CD8-positive, alpha-beta memory T cell (primary cell): ENCODE measurements at regions not wholly inside any gene's neighbourhood (a gene's known extent, or its start where the extent isn't known, plus 50 kb on each side); places are given as distances from the start of the nearest gene placed in this dataset.
"Not testable (repeated sequence)": the region's sequence is repeated elsewhere in the genome, so short reads cannot be mapped to it uniquely, and the experiment has no call there.

Experiments
- CTCF ChIA-PET: fragments of 350-600 bp; sonication (Branson Sonifier 250); formaldehyde crosslinking; loops from one replicate; lab custom pipeline; 2021; ENCODE audit warnings: antibody characterized with exemption; lab: Charles Lee
- POLR2A ChIA-PET: fragments of 350-600 bp; sonication (Branson Sonifier 250); formaldehyde crosslinking; loops from one replicate; lab custom pipeline; 2021; ENCODE audit warnings: antibody characterized with exemption; lab: Charles Lee
- DNase-seq, 5 donors: peaks; one replicate each; pipeline versions ENCODE4 v3.0.0 to v3.0.0-alpha.2; 2020 to 2022; ENCODE audit warnings: mixed read lengths in 1 of 5
- H3K27ac ChIP-seq: one replicate; pipeline ENCODE4 v1.7.0; 2013; ENCODE audit warnings: low read depth, mild to moderate bottlenecking, low read length, moderate library complexity
- H3K27me3 ChIP-seq: 2 replicates; pipeline ENCODE4 v1.7.0; 2013; ENCODE audit warnings: low read length, mild to moderate bottlenecking; ENCODE audit not compliant: insufficient read depth, poor library complexity, severe bottlenecking
- H3K36me3 ChIP-seq: 2 replicates; pipeline ENCODE4 v1.7.0; 2013; ENCODE audit warnings: mild to moderate bottlenecking, low read length, moderate library complexity; ENCODE audit not compliant: insufficient read depth
- H3K4me1 ChIP-seq: 2 replicates; pipeline ENCODE4 v1.7.0; 2013; ENCODE audit warnings: mild to moderate bottlenecking, low read length, moderate library complexity; ENCODE audit not compliant: insufficient read depth
- H3K4me3 ChIP-seq: 2 replicates; pipeline ENCODE4 v1.7.0; 2013; ENCODE audit warnings: mild to moderate bottlenecking, low read length
- H3K9me3 ChIP-seq: 2 replicates; pipeline ENCODE4 v1.7.0; 2013; ENCODE audit warnings: mild to moderate bottlenecking, low read length
- H3K27ac Mint-ChIP-seq, 8 donors: one replicate each; pipeline ENCODE4 v1.8.0; 2020 to 2021; ENCODE audit warnings: mixed read lengths in 8 of 8, mild to moderate bottlenecking in 6 of 8, inconsistent platforms in 3 of 8, moderate library complexity in 3 of 8
- H3K27me3 Mint-ChIP-seq, 2 donors: one replicate each; pipeline ENCODE4 v1.8.0; 2020 to 2021; ENCODE audit warnings: mixed read lengths in 2 of 2, mild to moderate bottlenecking in 1 of 2, moderate library complexity in 1 of 2
- H3K36me3 Mint-ChIP-seq, 3 donors: one replicate each; pipeline ENCODE4 v1.8.0; 2020 to 2021; ENCODE audit warnings: mixed read lengths in 3 of 3, inconsistent platforms in 1 of 3, mild to moderate bottlenecking in 1 of 3
- H3K4me1 Mint-ChIP-seq, 3 donors: one replicate each; pipeline ENCODE4 v1.8.0; 2020 to 2021; ENCODE audit warnings: mixed read lengths in 3 of 3, inconsistent platforms in 1 of 3, mild to moderate bottlenecking in 1 of 3
- H3K4me3 Mint-ChIP-seq, 7 donors: one replicate each; pipeline ENCODE4 v1.8.0; 2020 to 2021; ENCODE audit warnings: mixed read lengths in 7 of 7, mild to moderate bottlenecking in 6 of 7, moderate library complexity in 4 of 7, inconsistent platforms in 2 of 7
- H3K9me3 Mint-ChIP-seq, 5 donors: one replicate each; pipeline ENCODE4 v1.8.0; 2020 to 2022; ENCODE audit warnings: mixed read lengths in 5 of 5, mild to moderate bottlenecking in 3 of 5, moderate library complexity in 2 of 5, inconsistent platforms in 1 of 5

- no peaks in the 10 kb centered on the region for H3K36me3 ChIP-seq
- DNase-seq = no peak
- H3K9me3 ChIP-seq = no peaks in the 10 kb centered on the region
- H3K4me1 ChIP-seq = no peaks in the 10 kb centered on the region
- no peak overlapping the region for H3K4me3 ChIP-seq
- ChIA-PET POLR2A (no interaction called here), CTCF (no interaction called here)
- H3K27me3 ChIP-seq = no peaks in the 10 kb centered on the region
- no peaks in the 10 kb centered on the region for H3K36me3 Mint-ChIP-seq
- no peak overlapping the region for H3K27ac Mint-ChIP-seq
- H3K27me3 Mint-ChIP-seq = peaks cover 0 to 2% of the 10 kb centered on the region in 2 donors
- H3K9me3 Mint-ChIP-seq = no peaks in the 10 kb centered on the region
- no peak overlapping the region for H3K27ac ChIP-seq
- no peaks in the 10 kb centered on the region for H3K4me1 Mint-ChIP-seq
- H3K4me3 Mint-ChIP-seq = no peak overlapping the region
Measured at GRCh38 chr14:105685003-105685402, 158.6 kb downstream of the TMEM121 start.

GRCh38 chr14:105685605-105686004 is 159.2 kb downstream of the TMEM121 start:
- H3K9me3 Mint-ChIP-seq, H3K27ac ChIP-seq, H3K36me3 Mint-ChIP-seq, DNase-seq, H3K27me3 ChIP-seq, H3K27me3 Mint-ChIP-seq, H3K9me3 ChIP-seq, H3K4me1 ChIP-seq, POLR2A ChIA-PET, H3K27ac Mint-ChIP-seq, H3K36me3 ChIP-seq, H3K4me3 ChIP-seq, CTCF ChIA-PET, H3K4me3 Mint-ChIP-seq, H3K4me1 Mint-ChIP-seq: not testable (repeated sequence)

GRCh38 chr14:105686050-105686449 is 159.7 kb downstream of the TMEM121 start:
- H3K27me3 Mint-ChIP-seq, H3K36me3 ChIP-seq, H3K9me3 ChIP-seq, H3K4me3 ChIP-seq, H3K4me1 ChIP-seq, CTCF ChIA-PET, H3K4me1 Mint-ChIP-seq, H3K27me3 ChIP-seq, H3K27ac ChIP-seq, H3K36me3 Mint-ChIP-seq, DNase-seq, POLR2A ChIA-PET, H3K4me3 Mint-ChIP-seq, H3K27ac Mint-ChIP-seq, H3K9me3 Mint-ChIP-seq: not testable (repeated sequence)

GRCh38 chr14:105686462-105687170 is 160.2 kb downstream of the TMEM121 start:
- H3K4me1 Mint-ChIP-seq, H3K36me3 Mint-ChIP-seq, H3K4me1 ChIP-seq, POLR2A ChIA-PET, H3K27me3 Mint-ChIP-seq, H3K9me3 ChIP-seq, H3K27me3 ChIP-seq, H3K4me3 ChIP-seq, H3K27ac ChIP-seq, DNase-seq, H3K36me3 ChIP-seq, H3K9me3 Mint-ChIP-seq, H3K27ac Mint-ChIP-seq, H3K4me3 Mint-ChIP-seq, CTCF ChIA-PET: not testable (repeated sequence)

- H3K4me1 ChIP-seq, CTCF ChIA-PET, DNase-seq, H3K36me3 Mint-ChIP-seq, H3K27ac ChIP-seq, H3K36me3 ChIP-seq, H3K4me1 Mint-ChIP-seq, H3K4me3 Mint-ChIP-seq, H3K27me3 Mint-ChIP-seq, POLR2A ChIA-PET, H3K9me3 ChIP-seq, H3K4me3 ChIP-seq, H3K27ac Mint-ChIP-seq, H3K9me3 Mint-ChIP-seq, H3K27me3 ChIP-seq: not testable (repeated sequence)
Measured at GRCh38 chr14:105687171-105688022, 161.0 kb downstream of the TMEM121 start.

- POLR2A ChIA-PET, H3K27me3 Mint-ChIP-seq, H3K27ac ChIP-seq, H3K27ac Mint-ChIP-seq, H3K4me3 Mint-ChIP-seq, H3K36me3 Mint-ChIP-seq, H3K4me1 ChIP-seq, H3K4me3 ChIP-seq, H3K9me3 Mint-ChIP-seq, H3K36me3 ChIP-seq, H3K9me3 ChIP-seq, H3K4me1 Mint-ChIP-seq, H3K27me3 ChIP-seq, CTCF ChIA-PET: not testable (repeated sequence)
- DNase-seq = peak in 1 of 5 donors; percentile 45
Measured at GRCh38 chr14:105688023-105688351, 161.6 kb downstream of the TMEM121 start.

- H3K27me3 Mint-ChIP-seq, H3K36me3 ChIP-seq, H3K27me3 ChIP-seq, H3K9me3 Mint-ChIP-seq, H3K4me1 Mint-ChIP-seq, H3K36me3 Mint-ChIP-seq, H3K9me3 ChIP-seq, POLR2A ChIA-PET, H3K4me1 ChIP-seq, H3K4me3 Mint-ChIP-seq, H3K4me3 ChIP-seq, H3K27ac Mint-ChIP-seq, CTCF ChIA-PET, H3K27ac ChIP-seq: not testable (repeated sequence)
- DNase-seq = peak in 1 of 5 donors; percentile 6
Measured at GRCh38 chr14:105688664-105689221, 162.4 kb downstream of the TMEM121 start.

GRCh38 chr14:105689722-105690121 is 163.3 kb downstream of the TMEM121 start:
- Mint-ChIP-seq H3K27ac (no peak overlapping the region), H3K9me3 (no peaks in the 10 kb centered on the region), H3K36me3 (no peaks in the 10 kb centered on the region), H3K27me3 (peaks cover 0 to 2% of the 10 kb centered on the region in 2 donors), H3K4me3 (no peak overlapping the region), H3K4me1 (no peaks in the 10 kb centered on the region)
- no peak overlapping the region for H3K4me3 ChIP-seq
- POLR2A ChIA-PET = no interaction called here
- CTCF ChIA-PET = no interaction called here
- H3K27me3 ChIP-seq = no peaks in the 10 kb centered on the region
- DNase-seq = peak in 1 of 5 donors; percentile 4
- no peaks in the 10 kb centered on the region for H3K36me3 ChIP-seq
- no peak overlapping the region for H3K27ac ChIP-seq
- no peaks in the 10 kb centered on the region for H3K9me3 ChIP-seq
- no peaks in the 10 kb centered on the region for H3K4me1 ChIP-seq
